Hepatocyte (in vitro differentiated cells): ENCODE measurements at regions not wholly inside any gene's neighbourhood (a gene's known extent, or its start where the extent isn't known, plus 50 kb on each side); places are given as distances from the start of the nearest gene placed in this dataset.

Experiments
- CTCF ChIP-seq: fragments of 200-600 bp; sonication (generic); IDR thresholded peaks from 2 replicates; pipeline ENCODE4 v1.5.1; 2016; ENCODE audit warnings: antibody characterized with exemption, mild to moderate bottlenecking; ENCODE audit not compliant: poor library complexity
- EZH2phosphoT487 ChIP-seq: fragments of 200-600 bp; sonication (generic); IDR thresholded peaks from one replicate; pipeline ENCODE4 v1.6.1; 2018; ENCODE audit warnings: antibody characterized with exemption, mild to moderate bottlenecking, low read depth, moderate library complexity; ENCODE audit not compliant: unreplicated experiment, severe bottlenecking

- TF ChIP-seq CTCF = no peak
- no peak for TF ChIP-seq EZH2phosphoT487
These were observed 192.3 kb downstream of the MZT1 start for GRCh38 chr13:72534951-72535640.
